ENCODE measurements at regions not wholly inside any gene's neighbourhood (a gene's known extent, or its start where the extent isn't known, plus 50 kb on each side); places are given as distances from the start of the nearest gene placed in this dataset.

DNA sequence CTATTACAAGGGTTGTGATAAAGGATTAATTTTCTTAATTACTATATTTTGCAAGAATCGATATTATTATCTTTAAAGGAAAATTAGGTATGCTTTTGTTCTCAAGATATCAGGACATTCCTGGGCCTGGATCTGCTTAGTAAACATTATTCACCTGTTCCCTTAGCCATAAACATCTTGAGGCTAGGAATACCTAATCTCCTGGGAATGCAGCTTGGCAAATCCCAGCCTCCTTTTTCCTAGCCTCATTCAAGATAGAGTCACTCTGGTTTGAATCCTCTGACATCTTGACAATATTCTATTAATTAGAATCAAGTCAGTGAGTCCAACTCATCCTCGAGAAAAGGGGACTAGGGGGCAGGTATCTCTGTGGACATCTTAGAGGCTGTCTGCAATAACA is 327.1 kb downstream of the STIM2 start:
- no peak for DNase-seq

DNA sequence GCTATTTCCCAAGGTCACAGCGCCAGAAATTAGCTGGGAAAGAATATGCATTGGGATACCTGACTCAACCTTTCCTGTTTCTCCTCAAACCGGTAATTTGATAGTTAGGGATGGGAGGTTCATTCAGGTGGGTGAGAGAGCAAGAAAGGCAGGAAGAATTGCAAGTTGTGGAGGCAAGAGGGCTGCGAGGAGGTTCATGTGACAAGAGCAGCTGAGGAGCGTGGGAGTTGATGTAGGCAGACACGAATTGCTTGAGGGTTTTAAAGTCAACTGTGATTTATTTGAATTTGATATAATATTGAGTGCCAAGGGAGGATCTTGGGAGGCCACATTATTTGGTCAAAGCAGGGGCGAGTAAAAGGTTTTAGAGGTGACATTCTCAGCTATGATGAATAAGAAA is 329.0 kb downstream of the STIM2 start:
- DNase-seq = no peak

DNA sequence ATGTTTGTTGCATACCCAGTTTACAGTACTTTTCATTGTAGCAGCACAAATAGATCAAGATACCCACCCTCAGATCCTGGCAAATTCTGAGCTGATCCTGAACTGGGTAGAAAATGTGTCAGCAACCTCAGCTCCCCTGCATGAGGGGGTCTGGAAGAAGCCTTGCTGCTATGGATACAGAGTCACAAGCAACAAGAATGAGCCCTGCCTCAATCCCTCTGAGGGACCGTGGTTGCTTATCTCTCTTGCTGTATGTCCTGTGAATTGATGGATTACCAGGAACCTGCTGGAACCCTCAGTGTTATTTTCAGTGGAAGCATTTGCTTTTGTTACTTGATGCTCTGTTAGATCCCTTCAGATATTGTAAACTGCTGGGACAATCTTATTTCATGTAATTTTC is 331.0 kb downstream of the STIM2 start:
- DNase-seq = no peak

DNA sequence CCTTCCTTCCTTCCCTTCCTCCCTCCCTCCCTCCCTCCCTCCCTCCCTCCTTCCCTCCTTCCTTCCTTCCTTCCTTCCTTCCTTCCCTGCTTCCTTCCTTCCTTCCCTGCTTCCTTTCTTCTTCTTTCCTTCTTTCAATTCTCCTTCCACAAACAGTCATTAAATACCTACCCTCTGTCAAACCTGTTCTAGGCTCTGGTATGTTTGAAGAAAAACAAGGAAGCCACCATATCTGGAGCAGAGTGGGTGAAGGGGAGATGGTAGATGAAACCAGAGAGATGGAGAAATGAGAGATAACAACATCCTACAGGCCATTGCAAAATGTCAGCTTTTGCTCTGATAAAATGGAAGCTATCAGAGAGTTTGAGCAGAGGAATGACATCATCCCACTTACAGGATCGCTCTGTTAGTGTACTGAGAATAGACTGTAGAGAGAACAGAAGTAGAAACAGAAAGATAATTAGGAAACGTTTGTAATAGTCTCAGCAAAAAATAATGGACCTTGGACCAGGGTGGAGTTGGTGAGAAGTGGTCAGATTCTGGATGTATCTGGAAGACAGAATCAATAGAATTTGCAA is 334.0 kb downstream of the STIM2 start:
- no peak for DNase-seq

DNA sequence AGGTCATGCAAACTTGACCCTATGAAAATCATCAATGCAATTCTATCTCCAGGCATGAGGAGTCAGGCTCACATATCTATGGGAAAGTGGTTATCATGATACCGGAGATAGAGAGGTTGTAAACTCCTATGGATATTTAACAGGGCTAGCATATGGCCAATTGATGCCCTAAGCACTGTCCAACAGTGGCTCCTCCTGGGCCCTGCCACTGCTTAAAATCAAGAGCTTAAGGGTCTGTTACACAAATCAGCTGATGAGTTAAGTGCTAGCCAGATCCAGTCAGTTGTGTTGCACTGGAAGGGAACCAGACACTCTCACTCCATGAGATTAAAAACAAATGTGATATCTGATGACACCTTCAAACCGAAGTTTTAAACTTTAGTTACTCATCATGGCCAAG is 337.6 kb downstream of the STIM2 start:
- no peak for DNase-seq

DNA sequence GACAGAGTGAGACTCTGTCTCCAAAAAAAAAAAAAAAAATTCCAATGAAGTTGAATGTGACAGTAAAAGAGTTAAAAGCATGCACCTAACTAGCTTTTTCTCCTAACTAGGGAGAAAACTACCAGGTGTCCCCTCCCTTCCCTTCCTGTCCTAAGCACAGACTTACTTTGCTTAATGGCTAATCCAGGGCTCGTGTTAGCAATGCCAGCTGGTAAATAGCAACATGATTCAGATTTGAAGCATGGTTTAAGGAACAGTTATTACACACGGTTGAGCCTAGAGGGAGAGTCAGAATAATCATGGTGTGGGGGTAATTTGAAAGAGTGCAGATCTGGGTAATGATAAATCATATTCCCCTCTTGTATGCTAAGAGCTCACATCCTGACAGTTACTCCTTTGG is 338.3 kb downstream of the STIM2 start:
- no peak for DNase-seq

DNA sequence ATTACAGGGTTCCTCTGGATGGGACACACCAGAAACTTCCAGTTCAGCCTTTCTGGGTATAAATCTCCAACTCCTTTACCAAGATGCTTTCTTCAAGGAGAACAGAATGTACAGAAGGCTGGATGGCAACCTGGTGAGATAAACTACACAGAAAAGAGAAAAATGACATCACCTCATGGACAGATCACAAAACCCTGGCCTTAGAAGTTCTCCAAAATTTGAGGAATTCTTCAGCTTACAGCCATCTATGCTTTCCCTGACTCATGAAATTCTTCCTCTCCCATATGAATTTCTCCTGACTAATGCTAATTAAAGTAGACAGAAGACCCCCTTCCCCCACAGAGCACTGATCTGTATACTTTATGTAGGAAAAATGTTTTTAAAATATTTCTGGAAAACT is 345.4 kb downstream of the STIM2 start:
- no peak for DNase-seq

DNA sequence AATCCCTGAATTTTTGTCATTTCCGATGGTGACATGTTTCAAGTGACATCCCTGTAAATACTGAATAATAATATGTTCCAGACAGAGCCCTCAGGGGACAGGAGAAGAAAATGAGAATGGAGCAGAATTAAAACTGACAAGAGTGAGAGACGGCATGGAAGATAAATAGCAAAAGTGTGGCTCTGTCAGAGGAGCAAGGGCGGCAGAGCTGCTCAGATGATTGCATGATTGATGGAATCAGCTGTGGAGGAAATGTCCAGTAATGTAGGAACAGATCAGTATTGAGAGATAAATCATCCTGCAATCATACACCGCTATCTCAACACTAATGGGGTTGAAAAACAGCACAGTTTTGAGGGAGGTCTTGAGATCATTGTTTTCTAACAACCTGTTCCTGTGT is 350.3 kb downstream of the STIM2 start:
- DNase-seq = no peak

DNA sequence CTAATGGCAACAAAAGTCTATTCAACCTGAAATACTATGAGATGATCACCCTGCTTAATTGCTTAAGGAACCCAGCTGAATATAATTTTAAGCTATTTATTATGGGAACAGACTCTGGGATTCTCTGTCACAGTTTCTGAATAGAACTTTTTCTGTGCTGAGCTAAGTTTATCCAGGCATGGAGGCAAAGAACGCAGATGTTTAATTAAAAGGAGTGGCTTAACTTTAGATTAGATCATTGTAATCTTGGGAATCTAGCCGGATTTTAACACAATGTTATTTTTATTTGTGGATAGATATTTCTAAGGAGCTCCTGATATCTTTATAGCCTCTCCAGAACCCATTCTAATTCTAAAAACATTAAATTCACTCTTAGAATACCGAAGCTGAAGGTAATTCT is 353.4 kb downstream of the STIM2 start:
- DNase-seq = no peak

DNA sequence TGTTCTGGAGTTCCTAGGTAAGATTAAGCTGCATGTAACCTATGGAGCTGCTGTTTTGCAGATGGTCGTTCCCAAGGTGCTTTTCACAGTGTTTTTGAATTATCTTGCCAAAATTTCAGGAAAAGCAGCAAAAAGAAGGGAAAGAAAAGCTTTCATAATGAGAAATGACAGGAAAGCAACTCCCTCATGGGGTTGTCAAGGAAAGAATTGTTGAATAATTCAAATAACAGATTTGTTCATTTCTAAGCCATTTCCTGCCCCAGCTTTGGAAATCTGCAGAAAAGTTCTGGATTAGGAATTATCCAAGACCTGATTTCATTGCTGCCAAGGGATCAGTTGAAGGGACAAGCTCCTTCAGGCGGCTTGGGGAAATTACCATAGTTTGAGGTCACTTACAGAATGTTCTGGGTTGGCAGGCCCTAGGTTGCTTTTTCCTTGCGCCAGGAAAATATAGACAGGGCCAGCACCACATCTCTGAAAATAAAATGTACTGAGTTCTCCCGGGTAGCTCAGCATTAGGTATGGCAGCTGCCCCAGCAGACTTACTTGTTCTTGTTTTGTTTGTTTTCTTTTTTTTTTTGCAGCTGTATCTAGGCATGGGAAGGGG is 354.7 kb downstream of the STIM2 start:
- no peak for DNase-seq

DNA sequence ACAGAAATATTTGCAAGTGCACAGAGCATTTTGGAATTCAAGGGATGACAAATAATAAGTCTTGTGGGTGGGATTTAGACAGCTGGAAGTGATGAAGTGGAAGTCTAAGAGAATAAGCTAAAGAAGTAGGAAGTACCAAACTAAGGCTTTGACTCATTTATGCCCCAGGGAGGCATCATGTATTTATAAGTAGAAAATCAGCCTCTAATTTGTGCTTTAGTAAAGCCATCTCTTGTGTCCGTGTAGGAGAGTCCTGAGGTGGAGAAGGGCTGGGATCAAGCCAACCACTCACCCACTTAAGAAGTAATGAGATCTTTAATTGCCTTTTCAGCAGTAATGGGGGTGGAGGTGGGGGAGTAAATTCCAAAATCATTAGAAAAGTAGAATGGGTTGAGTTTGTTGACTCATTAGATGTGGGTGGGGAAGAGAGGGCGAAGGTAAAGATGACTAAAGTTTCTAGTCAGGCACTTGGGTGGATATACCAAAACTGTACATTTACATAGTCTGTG is 356.7 kb downstream of the STIM2 start:
- no peak for DNase-seq

DNA sequence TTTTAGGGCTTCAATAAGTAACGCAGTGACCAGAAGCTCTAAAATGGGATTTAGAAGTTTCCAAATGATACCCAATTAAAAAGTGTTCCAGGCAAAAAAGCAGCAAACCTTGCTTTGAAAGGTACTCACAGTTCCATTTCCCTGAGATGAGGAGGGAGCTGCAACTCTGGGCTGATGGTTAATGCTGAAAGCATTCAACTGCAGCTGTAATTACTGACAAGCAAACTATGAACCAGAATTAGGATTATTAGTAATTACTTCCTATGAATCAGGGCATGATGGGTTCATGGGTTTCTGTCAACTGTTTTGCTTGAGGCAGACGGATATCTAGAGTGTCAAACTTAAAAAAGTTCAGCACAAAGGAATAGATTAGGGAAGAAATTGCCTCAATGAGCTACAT is 357.4 kb downstream of the STIM2 start:
- DNase-seq = no peak

DNA sequence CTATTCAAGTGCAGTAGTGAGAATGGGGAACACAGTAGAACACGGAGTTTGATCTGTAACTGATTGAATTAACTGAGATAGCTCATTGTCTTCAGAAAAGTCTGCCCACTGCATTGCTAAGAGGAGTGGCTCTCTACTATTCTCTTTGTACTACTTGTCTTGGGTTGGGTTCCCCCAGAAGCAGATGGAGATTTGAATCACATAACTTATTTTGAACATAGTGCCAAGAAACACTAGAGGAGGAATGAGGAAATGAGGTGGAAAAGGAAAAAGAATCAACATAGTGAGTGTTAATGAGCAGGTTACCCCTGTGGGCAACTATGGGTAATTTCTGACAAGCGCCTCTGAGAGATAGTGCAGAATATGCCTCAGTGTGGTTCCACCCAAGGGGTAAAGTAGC is 362.7 kb downstream of the STIM2 start:
- no peak for DNase-seq

DNA sequence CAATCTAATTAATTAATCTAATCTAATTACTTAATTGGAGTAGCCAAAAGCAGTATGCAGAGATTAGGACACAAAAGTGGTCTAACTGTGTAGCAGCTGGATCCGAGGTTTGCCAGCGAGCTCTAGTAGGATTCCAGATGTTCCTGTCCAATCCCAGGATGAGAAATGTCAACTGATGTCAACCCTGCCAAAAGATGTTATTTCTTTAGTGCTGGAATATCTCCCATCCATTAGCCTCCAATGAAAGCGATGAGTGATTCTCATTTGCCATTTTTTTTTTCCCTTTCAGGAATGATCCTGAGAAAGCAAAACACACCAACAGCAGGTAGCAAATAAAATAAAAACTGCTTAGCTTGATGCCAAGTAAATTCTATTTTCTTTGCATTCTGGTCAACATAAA is 372.9 kb downstream of the STIM2 start:
- DNase-seq = no peak

DNA sequence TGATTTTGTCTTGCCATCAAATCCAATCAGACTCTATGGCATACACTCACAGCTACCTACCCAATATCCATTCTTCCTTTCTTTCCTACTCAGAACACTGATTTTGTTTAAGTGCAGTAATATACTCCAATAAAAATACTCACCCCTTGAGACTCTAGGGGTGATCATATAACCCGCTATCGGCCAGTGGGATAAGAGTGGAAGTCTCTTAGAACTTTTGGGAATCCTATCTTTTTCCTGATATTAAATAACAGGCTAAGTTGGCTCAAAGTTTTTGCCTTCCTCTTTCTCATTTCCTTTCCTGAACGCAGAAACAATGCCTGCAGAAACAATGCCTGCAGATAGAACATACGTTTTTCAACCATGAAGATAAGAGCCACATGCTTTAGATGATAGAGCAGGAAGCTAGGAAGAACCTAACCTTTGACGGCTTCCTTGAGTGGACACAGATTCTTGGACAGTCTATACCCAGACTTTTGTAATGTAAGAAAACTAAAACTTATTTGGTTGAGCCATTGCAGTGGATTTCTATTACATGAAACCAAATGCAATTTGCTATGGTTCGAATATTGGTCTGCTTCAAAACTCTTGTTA is 373.8 kb downstream of the STIM2 start:
- no peak for DNase-seq

DNA sequence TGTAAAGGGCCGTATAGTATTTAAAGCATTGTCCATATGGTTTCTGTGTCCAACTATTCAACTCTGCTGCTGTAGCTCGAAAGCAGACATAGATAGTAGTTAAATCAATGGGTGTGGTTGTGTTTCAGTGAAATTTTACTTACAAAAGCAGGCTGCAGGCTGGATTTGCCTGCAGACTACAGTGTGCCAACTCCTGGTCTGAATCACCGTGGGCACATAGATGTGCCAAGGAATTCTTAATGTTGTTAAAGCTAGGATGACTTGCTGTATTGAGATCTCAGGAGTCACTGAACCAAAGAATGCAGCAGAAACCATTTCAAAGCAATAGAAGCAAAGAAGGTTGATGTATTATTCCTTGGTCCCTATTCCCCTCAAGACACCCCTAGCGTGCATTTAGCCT is 379.0 kb downstream of the STIM2 start:
- no peak for DNase-seq

DNA sequence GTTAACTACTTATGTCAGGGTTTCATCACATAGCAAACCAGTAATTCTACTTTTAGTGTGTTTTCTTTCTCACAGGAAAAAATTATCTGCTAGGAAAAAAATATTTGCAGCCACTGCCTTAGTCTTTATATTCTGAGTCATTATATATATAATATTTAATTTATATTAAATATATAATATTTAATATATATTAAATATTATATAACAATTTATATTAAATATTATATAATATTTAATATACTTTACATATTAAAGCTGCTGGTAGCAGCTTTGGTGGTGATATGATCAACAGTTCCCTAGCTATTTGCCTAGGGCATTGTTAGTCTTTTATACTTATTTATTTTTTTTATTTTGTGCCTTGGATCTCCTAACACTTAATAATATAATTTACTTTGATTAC is 381.6 kb downstream of the STIM2 start:
- DNase-seq = no peak

DNA sequence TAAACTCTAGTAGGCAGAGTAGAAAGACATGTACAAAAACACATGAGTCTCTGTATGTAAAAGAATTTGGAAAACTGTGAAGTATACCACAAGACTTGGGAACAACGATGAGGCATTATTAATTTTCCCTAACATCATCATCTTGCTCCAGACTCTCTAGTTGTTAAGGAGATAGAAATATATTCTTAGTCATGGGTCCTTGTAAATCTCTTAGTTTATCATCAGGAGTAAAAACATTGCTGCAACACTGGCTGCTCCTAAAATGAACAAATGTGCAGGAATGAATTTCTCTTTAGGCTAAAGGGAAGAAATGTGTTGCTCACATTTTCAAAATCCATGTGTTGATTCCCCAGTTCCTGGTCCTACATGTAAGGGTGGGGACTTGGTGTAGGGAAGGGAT is 384.6 kb downstream of the STIM2 start:
- DNase-seq = no peak

DNA sequence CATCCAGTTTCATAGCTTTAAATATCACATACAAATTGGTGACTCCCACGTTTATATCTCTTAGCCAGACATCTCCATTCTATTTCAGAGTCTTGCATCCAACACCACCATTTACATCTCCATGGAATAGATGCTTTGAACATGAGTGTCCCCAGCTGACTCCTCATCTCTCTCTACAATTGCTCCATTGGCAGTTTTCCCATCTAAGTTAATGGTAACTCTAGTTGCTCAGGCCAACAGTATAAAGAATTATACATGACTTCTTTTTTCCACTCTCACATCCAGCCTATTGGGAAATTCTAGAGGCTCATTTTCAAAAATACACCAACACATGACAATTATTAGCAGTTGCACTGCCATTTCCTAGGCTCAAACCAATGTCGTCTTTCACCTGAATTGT is 388.2 kb downstream of the STIM2 start:
- no peak for DNase-seq

DNA sequence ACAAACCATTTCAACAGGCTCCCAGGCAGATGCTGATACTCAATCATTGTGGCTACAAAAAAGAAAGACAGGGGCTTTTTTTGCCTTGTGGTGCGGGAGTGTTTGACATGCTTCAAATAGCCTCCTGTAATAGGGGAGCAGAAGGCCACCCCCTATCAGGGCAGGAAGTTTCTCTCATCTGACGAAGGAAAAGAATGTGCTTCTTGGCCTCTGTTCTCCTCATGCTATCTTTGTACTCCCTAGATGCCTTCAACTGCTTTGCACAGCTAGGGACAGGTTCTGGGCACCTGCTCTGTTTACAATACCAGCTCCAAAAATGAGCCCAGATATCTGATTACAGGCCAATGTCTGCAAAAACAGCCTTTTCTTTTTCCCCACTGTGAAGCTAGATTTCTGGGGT is 391.1 kb downstream of the STIM2 start:
- no peak for DNase-seq

DNA sequence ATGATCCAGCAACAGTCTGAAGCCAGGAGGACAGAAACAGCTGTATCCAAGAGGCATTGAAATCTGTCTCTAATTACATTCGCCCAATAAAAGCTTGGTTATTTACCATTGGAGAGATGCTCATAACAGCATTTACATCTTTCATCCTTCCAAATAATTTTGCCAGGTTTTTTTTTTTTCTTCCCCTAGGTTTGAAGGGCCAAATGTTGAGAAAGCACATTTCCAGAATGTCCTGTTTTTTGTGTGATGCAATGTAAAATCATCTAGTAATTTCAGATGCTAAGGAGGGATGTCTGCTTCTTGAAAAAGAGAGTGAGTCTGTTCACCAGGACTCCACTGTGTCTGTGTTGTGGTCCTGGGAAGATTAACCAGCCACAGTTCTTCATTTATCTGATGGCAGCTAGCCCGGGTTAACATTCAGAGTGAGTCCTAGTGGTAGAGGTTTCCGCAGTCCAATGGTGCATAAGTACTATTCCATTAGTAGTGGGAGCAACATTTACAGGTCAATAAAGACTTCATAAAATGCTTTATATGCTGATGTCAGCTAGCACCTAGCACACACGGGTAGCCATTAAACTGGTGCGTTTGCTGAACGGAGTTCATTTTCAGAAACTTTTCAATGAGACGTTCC is 406.8 kb downstream of the STIM2 start:
- no peak for DNase-seq

DNA sequence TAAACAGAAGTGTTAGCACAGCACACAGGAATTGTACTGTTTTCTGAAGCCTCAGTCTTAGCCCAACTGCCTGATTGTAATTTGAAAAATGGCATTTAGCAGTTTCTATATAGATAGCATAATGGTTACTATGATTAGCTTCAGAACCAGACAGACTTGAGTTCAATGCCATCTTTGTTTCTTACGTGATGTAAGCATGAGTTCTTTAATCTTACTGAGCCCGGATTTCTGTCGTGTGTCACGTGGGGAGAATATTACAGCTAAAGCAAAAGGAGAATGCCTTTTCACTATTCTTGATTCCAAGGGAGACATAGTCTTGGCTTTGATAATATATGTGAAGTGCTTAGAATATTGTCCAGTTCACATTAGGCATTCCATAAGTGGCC is 407.3 kb downstream of the STIM2 start:
- DNase-seq = no peak

DNA sequence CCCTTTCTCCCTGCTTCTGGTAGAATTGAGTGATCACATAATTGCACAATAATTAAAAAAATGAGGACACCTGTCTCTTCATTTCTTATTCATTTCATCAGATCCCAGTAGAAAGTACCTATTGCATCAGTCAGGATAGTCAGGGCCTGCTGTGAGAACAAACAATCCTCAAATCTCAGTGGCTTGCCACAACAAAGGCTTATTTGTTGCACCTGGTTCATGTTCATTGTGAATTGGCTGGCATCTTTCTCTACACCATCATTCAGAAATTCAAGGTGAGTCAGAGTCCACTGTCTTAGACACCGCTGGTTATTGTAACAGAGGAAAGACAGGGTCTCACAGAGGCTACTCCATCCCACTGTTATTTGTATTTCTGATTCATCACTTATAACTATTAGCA is 409.8 kb downstream of the STIM2 start:
- DNase-seq = no peak

DNA sequence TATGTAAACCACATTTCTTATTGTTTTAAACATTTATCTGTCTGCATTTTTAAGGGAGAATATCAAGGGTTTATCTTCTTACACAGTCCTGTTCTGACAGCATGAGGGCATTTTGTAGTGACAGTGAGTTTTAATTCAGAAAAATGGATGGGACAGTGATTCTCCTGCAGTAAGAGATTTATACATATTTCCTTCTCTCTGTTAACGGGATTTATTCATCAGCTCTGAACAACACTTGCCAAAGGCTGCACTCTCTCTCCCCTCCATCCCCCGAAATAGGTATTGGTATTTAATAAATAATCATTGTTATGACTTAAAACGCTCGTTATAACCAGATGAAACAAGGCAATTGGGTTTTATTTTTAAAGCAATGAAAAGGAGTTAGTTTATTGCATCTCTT is 410.9 kb downstream of the STIM2 start:
- no peak for DNase-seq

DNA sequence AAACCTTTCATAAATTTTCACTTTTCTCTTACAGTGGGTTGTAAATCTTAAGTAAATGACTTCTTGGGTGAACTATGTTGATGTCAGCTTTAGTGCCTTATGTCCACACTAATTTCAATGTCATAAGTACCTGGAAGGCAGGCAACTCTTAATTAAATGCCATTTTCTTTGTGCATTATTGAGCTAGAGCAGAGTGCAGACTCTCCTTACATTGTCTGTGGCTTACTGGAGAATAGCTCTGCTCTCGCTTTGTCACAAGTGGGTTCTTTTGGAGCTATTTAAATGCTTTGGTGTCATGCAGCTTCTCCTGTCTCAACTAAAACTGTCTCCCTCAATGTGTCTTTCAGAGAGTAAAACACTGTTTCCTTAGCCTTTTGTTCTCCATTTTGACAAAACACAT is 411.6 kb downstream of the STIM2 start:
- no peak for DNase-seq

Measured in SIG-M5 (cell line).